ENCODE measurements at regions not wholly inside any gene's neighbourhood (a gene's known extent, or its start where the extent isn't known, plus 50 kb on each side); places are given as distances from the start of the nearest gene placed in this dataset.

GRCh38 chr1:118717893-118718292, 270.2 kb downstream of the TBX15 start:
- DNase-seq (ENCODE audit: low read depth), result no peak

- DNase-seq (ENCODE audit: low read depth), result peak; percentile 13
Observed at GRCh38 chr1:118716775-118717174, 271.4 kb downstream of the TBX15 start.

GRCh38 chr1:118711356-118711755, 276.8 kb downstream of the TBX15 start:
- no peak for DNase-seq (ENCODE audit: low read depth)

GRCh38 chr1:118698911-118699310, 289.2 kb downstream of the TBX15 start:
- no peak for DNase-seq (ENCODE audit: low read depth)

GRCh38 chr1:118692143-118692542, 296.0 kb downstream of the TBX15 start:
- no peak for DNase-seq (ENCODE audit: low read depth)

GRCh38 chr1:118688891-118689290, 299.3 kb downstream of the TBX15 start:
- DNase-seq (ENCODE audit: low read depth), result no peak

GRCh38 chr1:118661769-118662320, 326.3 kb downstream of the TBX15 start:
- DNase-seq (ENCODE audit: low read depth), result no peak

GRCh38 chr1:118660769-118661168, 327.4 kb downstream of the TBX15 start:
- DNase-seq (ENCODE audit: low read depth), result no peak

GRCh38 chr1:118659646-118660045, 328.5 kb downstream of the TBX15 start:
- DNase-seq (ENCODE audit: low read depth), result no peak

GRCh38 chr1:118650107-118650807, 337.9 kb downstream of the TBX15 start:
- no peak for DNase-seq (ENCODE audit: low read depth)

GRCh38 chr1:118649369-118650106, 338.6 kb downstream of the TBX15 start:
- no peak for DNase-seq (ENCODE audit: low read depth)

- DNase-seq (ENCODE audit: low read depth), result no peak
Observed at GRCh38 chr1:118636004-118636403, 352.1 kb downstream of the TBX15 start.

- DNase-seq (ENCODE audit: low read depth), result peak; percentile 1
Observed at GRCh38 chr1:118627435-118627834, 360.7 kb downstream of the TBX15 start.

- no peak for DNase-seq (ENCODE audit: low read depth)
Observed at GRCh38 chr1:118621839-118622238, 366.3 kb downstream of the TBX15 start.

GRCh38 chr1:118618618-118619340, 369.4 kb downstream of the TBX15 start:
- no peak for DNase-seq (ENCODE audit: low read depth)

GRCh38 chr1:118617916-118618315, 370.2 kb downstream of the TBX15 start:
- no peak for DNase-seq (ENCODE audit: low read depth)

- DNase-seq (ENCODE audit: low read depth), result no peak
Observed at GRCh38 chr1:118615066-118615465, 373.1 kb downstream of the TBX15 start.

- no peak for DNase-seq (ENCODE audit: low read depth)
Observed at GRCh38 chr1:118589238-118589846, 398.8 kb downstream of the TBX15 start.

- no peak for DNase-seq (ENCODE audit: low read depth)
Observed at GRCh38 chr1:118588566-118588965, 399.6 kb downstream of the TBX15 start.

- no peak for DNase-seq (ENCODE audit: low read depth)
Observed at GRCh38 chr1:118578276-118578675, 393.2 kb upstream of the SPAG17 start.

GRCh38 chr1:118575060-118575459, 390.0 kb upstream of the SPAG17 start:
- no peak for DNase-seq (ENCODE audit: low read depth)

Data from ELR (cell line).